HTR-8/SVneo (cell line): ENCODE measurements at regions not wholly inside any gene's neighbourhood (a gene's known extent, or its start where the extent isn't known, plus 50 kb on each side); places are given as distances from the start of the nearest gene placed in this dataset.
"Not testable (repeated sequence)": the region's sequence is repeated elsewhere in the genome, so short reads cannot be mapped to it uniquely, and the experiment has no call there.

Source experiments
- DNase-seq: peaks from one replicate; pipeline ENCODE4 v3.0.0; 2011; ENCODE audit warnings: low spot score, mixed read lengths; ENCODE audit not compliant: insufficient read length
- FAIRE-seq: peaks from 2 replicates; lab custom pipeline; 2011; peaks lifted over from hg19 to GRCh38; lab: Jason Lieb, UNC

DNA sequence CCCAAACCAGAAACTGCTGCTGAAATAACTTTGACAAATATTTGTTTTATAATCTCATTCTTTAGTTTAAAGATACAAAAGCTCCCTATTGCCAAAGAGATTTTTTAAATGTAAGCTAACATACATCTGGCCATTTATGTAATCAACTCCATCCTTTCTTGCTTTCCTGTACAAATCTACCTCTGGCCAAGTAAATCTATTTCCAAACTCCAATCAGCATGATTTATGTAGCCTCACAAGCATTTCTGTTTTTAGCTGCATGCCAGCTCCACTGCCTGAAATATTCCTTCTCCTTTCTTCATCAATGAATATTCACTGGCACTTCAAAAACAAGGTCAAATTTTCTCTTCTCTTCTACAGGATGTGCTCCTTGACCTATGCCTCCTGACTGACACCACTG, 80.0 kb downstream of the SHOX2 start:
- FAIRE-seq (no peak), DNase-seq (no peak)

GRCh38 chr3:158019897-158020296, 86.3 kb downstream of the SHOX2 start:
- not testable (repeated sequence) for FAIRE-seq, DNase-seq

GRCh38 chr3:158018462-158018861, 87.8 kb downstream of the SHOX2 start:
- FAIRE-seq, result no peak
- DNase-seq, result no peak

DNA sequence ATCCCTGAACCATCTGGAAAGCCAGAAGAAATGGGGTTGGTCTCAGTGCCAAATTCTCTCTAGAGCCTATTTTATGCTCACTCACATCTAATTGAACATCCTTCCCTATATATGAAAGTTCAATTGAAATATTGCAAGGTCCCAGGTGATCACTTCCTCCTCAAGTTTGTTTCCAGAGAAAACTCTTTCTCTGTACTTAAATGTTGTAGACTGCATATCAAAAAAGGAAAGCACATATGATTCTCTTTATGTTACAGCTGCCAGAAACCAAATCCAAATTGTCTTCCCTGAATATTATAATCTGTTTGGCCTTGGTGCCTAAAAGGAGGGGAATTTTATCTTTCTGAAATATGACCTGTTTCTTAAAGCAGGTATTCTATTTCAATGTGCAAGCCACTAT, 93.3 kb downstream of the SHOX2 start:
- FAIRE-seq, result no peak
- no peak for DNase-seq

DNA sequence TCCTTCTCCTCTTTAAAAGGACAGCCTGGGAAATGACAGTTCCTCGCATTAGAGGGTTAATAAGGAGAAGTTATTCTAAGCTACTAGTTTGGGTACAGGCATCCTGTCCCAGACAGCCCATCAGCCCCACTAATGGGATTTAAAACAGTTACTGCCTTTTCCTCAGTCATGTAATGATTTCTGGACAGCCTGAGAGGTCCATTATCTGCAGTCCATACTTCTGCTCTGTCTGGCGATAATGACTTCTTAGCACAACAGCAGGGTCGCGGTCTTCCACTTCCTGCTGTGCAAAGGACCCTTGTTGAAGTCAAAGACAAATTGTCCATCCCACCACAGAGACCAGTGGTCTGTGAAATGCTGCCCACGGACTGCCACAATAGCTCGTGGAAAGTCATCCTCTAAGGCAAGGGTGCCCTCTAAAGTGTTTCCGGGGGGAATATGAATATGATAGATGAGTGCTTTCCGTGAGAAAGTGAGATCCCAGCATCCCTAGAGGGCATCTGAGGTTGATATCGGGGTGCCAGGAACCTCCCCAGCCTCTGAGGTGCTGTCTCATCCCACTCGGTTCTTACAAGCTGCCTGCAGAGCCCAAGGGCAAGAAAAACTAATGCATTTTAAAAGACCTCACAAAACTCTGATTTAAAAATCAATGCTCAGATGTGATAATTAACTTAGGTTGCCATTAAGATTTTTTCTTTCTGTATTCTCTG, 100.7 kb downstream of the SHOX2 start:
- FAIRE-seq (no peak), DNase-seq (no peak)

GRCh38 chr3:157999246-157999645, 107.0 kb downstream of the SHOX2 start:
- FAIRE-seq (no peak), DNase-seq (no peak)

DNA sequence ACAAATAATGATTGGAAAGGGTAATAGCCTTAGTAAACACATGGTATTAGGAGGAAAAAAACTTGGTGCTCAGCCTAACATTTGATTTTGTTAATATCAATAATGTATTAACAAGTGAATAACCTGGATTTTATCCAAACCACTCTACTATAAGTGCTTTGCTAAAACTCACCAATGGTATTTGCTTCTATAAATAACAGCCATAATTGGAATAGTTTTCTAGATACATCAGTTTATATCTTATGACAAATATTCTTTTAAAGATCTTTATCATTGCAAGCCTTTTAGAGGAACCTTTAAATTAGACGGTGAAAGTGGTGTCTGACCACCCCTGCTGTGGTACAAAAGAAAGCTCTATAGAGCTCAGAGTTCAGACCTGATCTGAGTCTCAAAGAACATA, 123.9 kb downstream of the SHOX2 start:
- DNase-seq (no peak), FAIRE-seq (no peak)

DNA sequence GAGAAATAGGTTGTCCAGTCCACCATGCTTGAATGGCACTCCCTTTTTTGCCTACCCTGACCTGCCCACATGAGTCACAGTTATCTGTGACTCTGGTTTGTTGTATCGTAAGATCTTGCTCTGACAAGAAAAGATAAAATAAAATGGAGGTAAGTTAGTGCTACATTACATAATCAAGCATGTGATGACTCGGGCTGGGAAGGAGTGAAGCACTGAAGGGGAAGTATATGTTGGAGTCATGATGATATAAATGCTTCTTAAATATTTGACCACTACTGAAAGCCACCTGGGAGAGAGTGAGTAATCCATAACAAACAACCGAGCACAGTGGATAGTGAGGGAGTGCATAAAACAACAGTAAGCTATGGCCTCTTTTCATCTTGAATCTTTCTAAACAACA, 124.4 kb downstream of the SHOX2 start:
- DNase-seq (no peak), FAIRE-seq (no peak)

DNA sequence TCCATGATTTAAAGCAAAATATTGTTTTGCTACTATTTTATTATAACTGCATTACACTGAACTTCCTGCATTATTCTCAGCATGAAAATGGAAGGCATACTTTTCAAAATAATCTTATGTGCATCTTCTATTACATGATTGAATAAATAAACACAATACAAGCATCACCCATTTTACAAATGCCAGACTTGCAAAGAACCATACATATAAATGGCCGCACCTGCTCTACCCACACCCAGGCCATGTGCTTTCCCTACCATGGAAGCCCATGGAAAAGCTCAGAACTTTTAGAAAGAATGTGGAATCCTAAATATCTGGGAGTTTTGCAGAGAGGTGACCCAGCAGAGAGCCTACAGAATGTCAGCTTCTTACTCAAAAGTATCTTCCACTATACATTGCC, 127.2 kb downstream of the SHOX2 start:
- no peak for DNase-seq
- FAIRE-seq, result no peak

GRCh38 chr3:157961665-157962064, 144.6 kb downstream of the SHOX2 start:
- DNase-seq, result no peak
- no peak for FAIRE-seq

DNA sequence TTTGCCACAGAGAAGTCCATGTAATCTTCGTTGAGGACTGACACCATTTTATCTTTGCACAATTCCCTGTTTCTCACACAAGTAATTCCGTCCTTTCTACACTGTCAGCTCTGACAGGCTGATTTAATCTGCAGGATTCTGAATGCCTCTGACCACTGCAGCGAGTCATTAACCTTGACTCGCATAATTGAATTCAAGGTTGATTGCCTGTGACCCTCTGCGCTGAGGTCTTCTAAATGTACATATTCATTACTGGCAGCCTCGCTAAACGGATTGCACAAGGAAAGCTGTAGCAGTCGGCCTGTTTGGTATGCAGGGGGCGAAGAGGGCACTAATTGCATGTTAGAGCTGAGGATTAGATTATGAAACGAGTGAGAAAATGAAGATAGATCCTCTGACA, 147.8 kb downstream of the SHOX2 start:
- DNase-seq, result no peak
- no peak for FAIRE-seq

- FAIRE-seq, result peak; percentile 28
- DNase-seq, result no peak
Measured at GRCh38 chr3:157956850-157957249, 149.4 kb downstream of the SHOX2 start.

DNA sequence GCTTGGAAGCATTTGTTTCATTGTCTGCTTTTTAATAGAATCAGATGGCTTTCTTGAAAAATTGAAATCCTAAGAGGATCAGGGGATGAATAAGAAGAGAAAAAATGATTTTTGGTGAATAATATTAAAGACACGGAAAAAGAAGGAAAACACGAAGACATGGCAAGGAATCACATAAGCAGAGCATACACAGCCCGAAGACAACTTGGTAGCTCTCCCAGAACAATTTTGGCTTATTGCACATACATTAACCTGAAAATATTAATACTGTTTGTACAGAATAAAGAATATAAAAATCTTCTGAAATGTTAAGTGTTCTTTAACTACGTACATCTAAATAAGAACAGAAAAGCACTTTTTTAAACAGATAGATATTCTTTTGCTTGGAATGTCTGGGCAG, 150.0 kb downstream of the SHOX2 start:
- FAIRE-seq, result no peak
- no peak for DNase-seq

DNA sequence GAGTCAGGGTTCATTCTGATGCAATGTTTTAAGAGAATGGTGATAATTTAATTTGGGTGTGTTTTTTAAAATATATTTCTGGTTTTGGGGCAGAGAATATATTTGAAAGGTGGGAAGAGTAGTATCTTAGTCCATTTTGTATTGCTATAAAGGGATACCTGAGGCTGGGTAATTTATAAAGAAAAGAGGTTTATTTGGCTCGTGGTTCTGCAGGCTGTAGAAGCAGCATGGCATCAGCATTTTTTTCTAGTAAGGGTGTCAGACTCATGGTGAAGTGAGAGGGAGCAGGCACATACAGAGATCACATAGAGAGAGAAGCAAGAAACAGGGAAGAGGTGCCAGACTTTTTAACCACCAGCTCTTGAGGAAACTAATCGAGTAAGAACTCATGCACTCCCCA, 152.7 kb downstream of the SHOX2 start:
- FAIRE-seq (no peak), DNase-seq (no peak)

DNA sequence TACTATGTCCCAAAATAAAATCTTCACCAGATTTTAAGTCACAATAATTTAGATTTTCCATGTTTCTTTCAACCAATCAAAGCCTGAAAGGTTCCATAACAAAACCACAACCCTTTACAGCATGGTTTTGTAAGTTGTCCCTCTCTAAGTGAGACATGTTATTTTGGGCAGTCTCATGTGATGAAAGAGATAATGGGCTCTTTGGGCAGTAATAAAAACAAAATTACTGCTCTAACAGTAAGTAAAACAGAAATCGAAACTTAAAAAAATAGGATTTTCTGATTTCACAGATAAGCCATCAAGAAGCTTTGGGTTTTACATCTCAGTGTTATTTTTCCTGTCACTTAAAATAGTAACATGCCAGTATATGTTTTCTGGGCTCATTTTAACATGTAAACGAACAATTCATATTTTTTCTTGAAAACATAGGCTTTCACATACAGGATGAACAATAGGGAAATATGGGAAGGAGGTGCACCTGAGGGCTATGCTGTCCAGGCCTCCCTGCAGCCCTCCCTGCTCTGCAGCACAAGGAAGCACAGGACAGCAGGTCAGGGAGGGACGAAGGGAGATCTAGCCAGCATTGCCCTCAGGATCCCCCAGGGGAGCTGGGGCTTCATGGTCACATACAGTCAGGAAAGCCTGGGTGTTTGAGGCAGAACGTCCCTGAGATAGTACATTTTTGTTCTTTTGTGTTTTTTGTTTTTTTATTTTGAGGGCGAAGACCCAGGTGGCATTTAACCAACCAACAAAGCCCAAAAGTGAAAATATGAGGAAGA, 157.4 kb downstream of the SHOX2 start:
- FAIRE-seq (no peak), DNase-seq (no peak)

DNA sequence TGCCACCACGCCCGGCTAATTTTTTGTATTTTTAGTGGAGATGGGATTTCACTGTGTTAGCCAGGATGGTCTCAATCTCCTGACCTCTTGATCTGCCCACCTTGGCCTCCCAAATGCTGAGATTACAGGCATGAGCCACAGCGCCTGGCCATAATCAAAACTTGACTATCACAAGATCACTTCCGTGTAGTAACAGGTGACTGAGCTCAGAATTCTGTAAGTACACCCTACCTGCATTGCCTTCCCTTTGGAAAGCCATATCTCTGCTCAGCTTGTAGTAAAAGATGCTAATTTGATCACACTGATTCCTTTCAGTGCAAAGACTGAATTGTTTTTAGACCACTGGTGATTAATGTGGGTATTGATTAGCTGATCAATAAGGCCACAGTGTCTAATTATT, 167.1 kb downstream of the SHOX2 start:
- FAIRE-seq, result no peak

GRCh38 chr3:157938154-157938779, 168.0 kb downstream of the SHOX2 start:
- DNase-seq (no peak), FAIRE-seq (no peak)

More for the DNA sequence above, 167.1 kb downstream of the SHOX2 start:
- DNase-seq, result no peak

DNA sequence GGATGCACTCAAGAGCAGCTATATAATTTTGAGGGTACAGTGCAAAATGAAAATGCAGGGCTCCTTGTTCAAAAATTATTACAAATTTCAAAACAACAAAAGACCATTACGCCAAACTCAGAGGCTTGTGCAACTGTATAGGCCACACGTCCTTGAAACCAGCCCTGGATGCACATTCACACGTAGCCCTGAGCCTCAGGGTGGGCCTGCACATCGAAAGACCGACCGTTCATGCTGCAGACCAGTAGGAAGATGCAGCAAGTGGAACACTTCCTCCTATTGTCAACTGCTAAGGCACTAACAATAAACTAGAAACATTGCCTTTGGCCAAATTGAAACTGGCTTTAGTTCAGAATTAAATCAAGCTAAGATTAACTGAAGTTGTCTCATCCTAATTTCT, 174.7 kb downstream of the SHOX2 start:
- no peak for DNase-seq
- FAIRE-seq, result no peak

DNA sequence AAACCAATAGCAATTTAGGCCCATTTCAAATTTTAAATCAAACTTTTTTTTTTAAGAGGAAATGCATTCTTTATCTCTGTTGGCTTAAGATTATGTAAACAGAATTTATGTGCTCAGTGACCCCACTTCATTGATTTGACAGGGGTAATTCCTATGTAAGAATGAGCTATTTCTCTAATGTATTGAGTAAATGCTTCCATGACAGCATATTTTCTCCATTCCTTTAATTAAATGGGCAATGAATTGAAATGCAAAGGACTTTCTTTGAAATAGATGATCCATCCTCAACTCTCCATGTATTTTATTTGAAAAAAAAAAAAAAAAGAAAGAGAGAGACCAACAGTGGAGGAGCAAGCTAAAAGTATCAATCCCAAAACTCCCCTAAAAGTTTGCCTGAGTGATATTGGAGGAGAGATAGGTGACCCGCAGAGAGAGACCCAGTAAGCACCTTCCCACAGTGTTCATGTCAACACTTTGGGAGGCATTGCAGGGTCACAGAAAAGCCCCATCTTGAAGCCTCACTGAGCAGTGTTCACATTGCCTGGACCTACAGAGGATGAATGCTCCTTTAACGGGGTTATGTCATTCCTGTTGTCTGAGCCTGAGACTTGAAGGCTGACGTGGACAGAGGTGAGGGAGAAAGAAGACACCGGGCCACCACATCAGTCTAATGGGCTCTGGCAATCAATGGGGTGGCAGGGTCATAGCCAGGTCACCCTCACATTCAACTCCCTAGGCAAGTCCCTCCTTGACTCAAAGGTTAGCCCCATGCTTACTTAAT, 176.0 kb downstream of the SHOX2 start:
- no peak for DNase-seq
- FAIRE-seq, result no peak

DNA sequence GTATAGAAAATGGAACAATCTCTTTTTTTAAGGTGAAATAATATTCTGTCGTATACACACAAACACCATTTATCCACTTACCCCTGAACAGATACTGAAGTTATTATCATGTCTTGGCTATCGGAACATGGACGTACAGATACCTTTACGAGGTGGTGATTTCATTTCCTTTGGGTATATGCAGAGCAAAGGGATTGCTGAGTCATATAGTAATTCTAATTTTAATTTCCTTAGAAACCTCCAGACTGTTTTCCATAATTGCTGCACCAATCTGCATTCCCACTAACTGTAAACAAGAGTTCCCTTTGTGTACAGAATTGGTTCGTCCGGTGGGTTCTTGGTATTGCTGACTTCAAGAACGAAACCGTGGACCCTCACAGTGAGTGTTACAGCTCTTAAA, 179.4 kb downstream of the SHOX2 start:
- FAIRE-seq (no peak), DNase-seq (no peak)

- no peak for FAIRE-seq
- DNase-seq, result no peak
Measured at GRCh38 chr3:157922614-157923013, 183.6 kb downstream of the SHOX2 start.
